T-helper 1 cell treated with Interleukin-12 subunit alpha and Interleukin-12 subunit beta and Interleukin-4 antibody, amounts not matched to agents 30 μg/mL and 1 μg/mL, for 36 hours (primary cell): ENCODE measurements at regions not wholly inside any gene's neighbourhood (a gene's known extent, or its start where the extent isn't known, plus 50 kb on each side); places are given as distances from the start of the nearest gene placed in this dataset.
"Not testable (repeated sequence)": the region's sequence is repeated elsewhere in the genome, so short reads cannot be mapped to it uniquely, and the experiment has no call there.

Source experiments
- H3K27ac Mint-ChIP-seq: one replicate; pipeline ENCODE4 v1.8.0; 2021; ENCODE audit warnings: mild to moderate bottlenecking, mixed read lengths
- H3K27me3 Mint-ChIP-seq: one replicate; pipeline ENCODE4 v1.8.0; 2021; ENCODE audit warnings: low read depth, mixed read lengths
- H3K36me3 Mint-ChIP-seq: one replicate; pipeline ENCODE4 v1.8.0; 2021; ENCODE audit warnings: low read depth, mixed read lengths
- H3K4me1 Mint-ChIP-seq: one replicate; pipeline ENCODE4 v1.8.0; 2021; ENCODE audit warnings: low read depth, mixed read lengths
- H3K4me3 Mint-ChIP-seq: one replicate; pipeline ENCODE4 v1.8.0; 2021; ENCODE audit warnings: mild to moderate bottlenecking, moderate library complexity, mixed read lengths
- H3K9me3 Mint-ChIP-seq: one replicate; pipeline ENCODE4 v1.8.0; 2021; ENCODE audit warnings: mixed read lengths

GRCh38 chr17:71024172-71024571, 854.8 kb downstream of the KCNJ2 start:
- no peaks in the 10 kb centered on the region for H3K27me3 Mint-ChIP-seq
- no peak overlapping the region for H3K27ac Mint-ChIP-seq
- no peaks in the 10 kb centered on the region for H3K9me3 Mint-ChIP-seq
- H3K36me3 Mint-ChIP-seq = no peaks in the 10 kb centered on the region
- H3K4me3 Mint-ChIP-seq = no peak overlapping the region
- no peaks in the 10 kb centered on the region for H3K4me1 Mint-ChIP-seq

GRCh38 chr17:71024969-71025368, 855.6 kb downstream of the KCNJ2 start:
- no peaks in the 10 kb centered on the region for H3K4me1 Mint-ChIP-seq
- H3K27me3 Mint-ChIP-seq = no peaks in the 10 kb centered on the region
- no peaks in the 10 kb centered on the region for H3K36me3 Mint-ChIP-seq
- H3K9me3 Mint-ChIP-seq = peaks cover 5% of the 10 kb centered on the region
- H3K27ac Mint-ChIP-seq = no peak overlapping the region
- H3K4me3 Mint-ChIP-seq = no peak overlapping the region

- Mint-ChIP-seq H3K9me3 (peaks cover 17% of the 10 kb centered on the region), H3K36me3 (no peaks in the 10 kb centered on the region), H3K4me3 (no peak overlapping the region)
Observed at GRCh38 chr17:71029246-71029645, 859.9 kb downstream of the KCNJ2 start.

GRCh38 chr17:71031286-71031685, 862.0 kb downstream of the KCNJ2 start:
- H3K27me3 Mint-ChIP-seq, H3K4me3 Mint-ChIP-seq, H3K27ac Mint-ChIP-seq, H3K4me1 Mint-ChIP-seq, H3K36me3 Mint-ChIP-seq: not testable (repeated sequence)
- H3K9me3 Mint-ChIP-seq = peaks cover 17% of the 10 kb centered on the region

More at GRCh38 chr17:71029246-71029645, 859.9 kb downstream of the KCNJ2 start:
- no peak overlapping the region for H3K27ac Mint-ChIP-seq
- no peaks in the 10 kb centered on the region for H3K27me3 Mint-ChIP-seq
- H3K4me1 Mint-ChIP-seq = no peaks in the 10 kb centered on the region

GRCh38 chr17:71032746-71033273, 863.5 kb downstream of the KCNJ2 start:
- Mint-ChIP-seq H3K36me3 (no peaks in the 10 kb centered on the region), H3K4me1 (no peaks in the 10 kb centered on the region), H3K4me3 (no peak overlapping the region), H3K9me3 (peaks cover 17% of the 10 kb centered on the region), H3K27me3 (no peaks in the 10 kb centered on the region), H3K27ac (no peak overlapping the region)

- Mint-ChIP-seq H3K4me1 (no peaks in the 10 kb centered on the region), H3K27ac (no peak overlapping the region), H3K4me3 (no peak overlapping the region)
Observed at GRCh38 chr17:71033336-71033735, 864.0 kb downstream of the KCNJ2 start.

GRCh38 chr17:71035226-71035625, 865.9 kb downstream of the KCNJ2 start:
- no peak overlapping the region for H3K27ac Mint-ChIP-seq
- peaks cover 10% of the 10 kb centered on the region for H3K9me3 Mint-ChIP-seq
- H3K4me3 Mint-ChIP-seq = no peak overlapping the region
- no peaks in the 10 kb centered on the region for H3K4me1 Mint-ChIP-seq
- no peaks in the 10 kb centered on the region for H3K27me3 Mint-ChIP-seq
- H3K36me3 Mint-ChIP-seq = no peaks in the 10 kb centered on the region

More at GRCh38 chr17:71033336-71033735, 864.0 kb downstream of the KCNJ2 start:
- H3K36me3 Mint-ChIP-seq = no peaks in the 10 kb centered on the region
- no peaks in the 10 kb centered on the region for H3K27me3 Mint-ChIP-seq
- H3K9me3 Mint-ChIP-seq = peaks cover 17% of the 10 kb centered on the region

GRCh38 chr17:71037386-71037785, 868.1 kb downstream of the KCNJ2 start:
- Mint-ChIP-seq H3K4me1 (no peaks in the 10 kb centered on the region), H3K27ac (no peak overlapping the region), H3K9me3 (no peaks in the 10 kb centered on the region), H3K36me3 (no peaks in the 10 kb centered on the region), H3K27me3 (no peaks in the 10 kb centered on the region), H3K4me3 (no peak overlapping the region)

- H3K9me3 Mint-ChIP-seq = no peaks in the 10 kb centered on the region
- no peaks in the 10 kb centered on the region for H3K36me3 Mint-ChIP-seq
- no peak overlapping the region for H3K27ac Mint-ChIP-seq
- H3K27me3 Mint-ChIP-seq = no peaks in the 10 kb centered on the region
- H3K4me1 Mint-ChIP-seq = no peaks in the 10 kb centered on the region
- no peak overlapping the region for H3K4me3 Mint-ChIP-seq
Observed at GRCh38 chr17:71039391-71039790, 870.1 kb downstream of the KCNJ2 start.

- no peak overlapping the region for H3K4me3 Mint-ChIP-seq
- no peaks in the 10 kb centered on the region for H3K27me3 Mint-ChIP-seq
- H3K27ac Mint-ChIP-seq = no peak overlapping the region
- peaks cover 22% of the 10 kb centered on the region for H3K9me3 Mint-ChIP-seq
- no peaks in the 10 kb centered on the region for H3K4me1 Mint-ChIP-seq
- no peaks in the 10 kb centered on the region for H3K36me3 Mint-ChIP-seq
Observed at GRCh38 chr17:71052971-71053370, 883.6 kb downstream of the KCNJ2 start.

- H3K36me3 Mint-ChIP-seq = no peaks in the 10 kb centered on the region
- H3K9me3 Mint-ChIP-seq = peaks cover 25% of the 10 kb centered on the region
- H3K4me1 Mint-ChIP-seq = no peaks in the 10 kb centered on the region
- no peak overlapping the region for H3K4me3 Mint-ChIP-seq
- no peaks in the 10 kb centered on the region for H3K27me3 Mint-ChIP-seq
- H3K27ac Mint-ChIP-seq = no peak overlapping the region
Observed at GRCh38 chr17:71055128-71055527, 885.8 kb downstream of the KCNJ2 start.

GRCh38 chr17:71057448-71057847, 888.1 kb downstream of the KCNJ2 start:
- H3K4me1 Mint-ChIP-seq = no peaks in the 10 kb centered on the region
- H3K27ac Mint-ChIP-seq = no peak overlapping the region
- H3K4me3 Mint-ChIP-seq = no peak overlapping the region
- H3K9me3 Mint-ChIP-seq = peaks cover 18% of the 10 kb centered on the region
- no peaks in the 10 kb centered on the region for H3K36me3 Mint-ChIP-seq
- no peaks in the 10 kb centered on the region for H3K27me3 Mint-ChIP-seq

GRCh38 chr17:71057938-71058337, 888.6 kb downstream of the KCNJ2 start:
- H3K9me3 Mint-ChIP-seq = peaks cover 21% of the 10 kb centered on the region
- H3K36me3 Mint-ChIP-seq = no peaks in the 10 kb centered on the region
- no peak overlapping the region for H3K4me3 Mint-ChIP-seq
- H3K27ac Mint-ChIP-seq = no peak overlapping the region
- no peaks in the 10 kb centered on the region for H3K4me1 Mint-ChIP-seq
- no peaks in the 10 kb centered on the region for H3K27me3 Mint-ChIP-seq

GRCh38 chr17:71063127-71063526, 893.8 kb downstream of the KCNJ2 start:
- peaks cover 17% of the 10 kb centered on the region for H3K9me3 Mint-ChIP-seq
- H3K27ac Mint-ChIP-seq = no peak overlapping the region
- no peaks in the 10 kb centered on the region for H3K36me3 Mint-ChIP-seq
- no peaks in the 10 kb centered on the region for H3K27me3 Mint-ChIP-seq
- H3K4me1 Mint-ChIP-seq = no peaks in the 10 kb centered on the region
- no peak overlapping the region for H3K4me3 Mint-ChIP-seq

- H3K4me3 Mint-ChIP-seq = no peak overlapping the region
- no peaks in the 10 kb centered on the region for H3K36me3 Mint-ChIP-seq
- H3K9me3 Mint-ChIP-seq = peaks cover 19% of the 10 kb centered on the region
- no peaks in the 10 kb centered on the region for H3K4me1 Mint-ChIP-seq
- no peak overlapping the region for H3K27ac Mint-ChIP-seq
- no peaks in the 10 kb centered on the region for H3K27me3 Mint-ChIP-seq
Observed at GRCh38 chr17:71063559-71063958, 894.2 kb downstream of the KCNJ2 start.
